ENCODE measurements at regions not wholly inside any gene's neighbourhood (a gene's known extent, or its start where the extent isn't known, plus 50 kb on each side); places are given as distances from the start of the nearest gene placed in this dataset.
"Not testable (repeated sequence)": the region's sequence is repeated elsewhere in the genome, so short reads cannot be mapped to it uniquely, and the experiment has no call there.

DNA sequence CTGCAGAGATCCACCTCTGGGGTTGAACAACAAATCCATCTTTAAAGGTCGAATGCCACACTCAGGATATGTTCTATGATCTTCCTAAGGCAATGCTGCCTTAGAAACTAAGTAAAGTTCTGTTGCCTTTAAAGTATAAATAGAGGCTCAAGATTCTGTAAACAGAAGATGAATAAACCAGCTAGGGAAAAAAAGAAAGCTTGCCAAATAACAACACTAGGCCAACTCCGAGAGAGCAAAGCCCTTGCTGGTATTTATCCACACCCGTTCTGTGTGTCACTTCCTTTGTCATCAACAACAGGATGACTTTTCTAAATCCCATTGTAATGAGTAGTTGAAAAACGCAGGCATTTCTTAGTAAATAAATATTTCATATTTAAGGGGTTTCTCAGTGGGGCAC is 330.0 kb upstream of the GLI3 start:
- peak; percentile 80 for DNase-seq (ENCODE audit: low spot score)

GRCh38 chr7:42561797-42562196 is 324.8 kb upstream of the GLI3 start:
- DNase-seq (ENCODE audit: low spot score): no peak

DNA sequence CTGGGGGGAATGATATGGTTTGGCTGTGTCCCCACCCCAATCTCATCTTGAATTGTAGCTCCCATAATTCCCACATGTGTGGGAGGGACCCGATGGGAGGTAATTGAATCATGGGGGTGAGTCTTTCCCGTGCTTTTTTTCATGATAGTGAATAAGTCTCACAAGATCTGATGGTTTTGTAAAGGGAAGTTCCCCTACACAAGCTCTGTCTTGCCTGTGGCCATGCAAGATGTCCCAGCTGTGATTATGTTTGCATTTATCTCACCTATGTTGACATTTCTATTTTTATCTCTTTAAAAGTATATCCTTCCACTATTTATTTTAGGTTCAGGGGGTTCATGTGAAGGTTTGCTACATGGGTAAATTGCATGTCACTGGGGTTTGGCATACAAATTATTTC is 323.9 kb upstream of the GLI3 start:
- no peak for DNase-seq (ENCODE audit: low spot score)

- DNase-seq (ENCODE audit: low spot score): not testable (repeated sequence)
Measured at GRCh38 chr7:42554932-42555331, 317.9 kb upstream of the GLI3 start.

GRCh38 chr7:42552227-42552626 is 315.2 kb upstream of the GLI3 start:
- DNase-seq (ENCODE audit: low spot score): no peak

- no peak for DNase-seq (ENCODE audit: low spot score)
Measured at GRCh38 chr7:42550706-42551470, 313.9 kb upstream of the GLI3 start.

GRCh38 chr7:42549866-42550485 is 313.0 kb upstream of the GLI3 start:
- no peak for DNase-seq (ENCODE audit: low spot score)

DNA sequence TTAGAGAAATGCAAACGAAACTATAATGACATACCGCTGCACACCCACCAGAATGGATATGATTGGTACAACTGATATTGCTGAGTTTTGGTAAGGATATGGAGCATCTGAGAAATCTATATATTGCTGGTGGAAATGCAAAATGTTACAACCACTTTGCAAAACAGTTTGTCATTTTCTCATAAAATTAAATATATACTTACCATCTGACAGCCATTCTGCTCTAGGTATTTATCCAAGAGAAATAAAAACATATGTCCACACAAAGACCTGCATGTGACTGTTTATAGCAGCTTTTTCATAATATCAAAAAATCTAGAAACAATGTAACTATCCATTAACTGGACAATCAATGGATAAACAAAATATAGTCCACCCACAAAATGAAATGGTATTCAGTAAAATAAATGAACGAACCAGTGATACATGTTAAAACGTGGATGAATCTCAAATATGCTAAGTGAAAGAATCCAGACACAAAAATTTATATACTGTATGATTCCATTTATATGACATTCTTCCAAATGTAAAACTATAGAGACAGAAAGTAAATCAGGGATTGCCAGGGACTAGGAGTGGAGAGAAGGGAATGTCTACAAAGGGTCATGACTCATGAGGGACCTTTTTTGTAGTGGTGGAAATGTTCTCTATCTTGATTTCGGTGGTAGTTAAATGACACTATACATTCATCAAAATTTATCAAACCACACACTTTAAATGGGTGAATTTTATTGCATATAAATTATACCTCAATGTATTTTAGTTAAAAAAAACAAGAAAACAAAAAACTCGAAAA is 312.0 kb upstream of the GLI3 start:
- no peak for DNase-seq (ENCODE audit: low spot score)

DNA sequence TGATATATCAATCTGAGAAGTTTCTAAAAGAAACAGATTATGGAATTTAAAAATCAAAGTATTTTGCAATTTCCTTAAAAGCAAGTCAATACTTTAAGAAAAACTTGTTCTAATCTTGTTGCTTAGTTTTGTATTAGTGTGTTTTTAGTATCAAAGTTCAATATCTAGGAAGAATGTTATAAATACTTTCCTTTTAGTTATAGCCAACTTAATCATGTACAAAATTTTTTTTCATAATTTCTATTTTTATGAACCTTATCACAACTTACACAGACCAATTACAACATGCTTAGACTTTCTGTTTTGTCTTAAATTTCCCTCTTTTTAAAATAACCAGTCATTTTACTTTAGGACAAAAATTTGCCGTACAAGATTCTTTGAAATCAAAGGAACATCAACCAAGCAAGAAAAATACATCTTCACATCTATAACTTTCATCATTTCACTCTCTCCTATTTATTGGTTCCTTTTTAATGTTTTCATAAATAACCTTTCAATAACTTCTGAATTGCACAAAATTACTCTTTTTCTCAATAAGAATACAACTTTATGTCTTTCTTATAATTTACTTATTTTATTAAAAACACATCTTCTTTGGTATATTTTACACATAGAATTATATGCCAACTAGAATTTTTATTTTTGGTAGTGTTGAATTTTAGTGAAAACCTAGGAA is 308.2 kb upstream of the GLI3 start:
- no peak for DNase-seq (ENCODE audit: low spot score)

DNA sequence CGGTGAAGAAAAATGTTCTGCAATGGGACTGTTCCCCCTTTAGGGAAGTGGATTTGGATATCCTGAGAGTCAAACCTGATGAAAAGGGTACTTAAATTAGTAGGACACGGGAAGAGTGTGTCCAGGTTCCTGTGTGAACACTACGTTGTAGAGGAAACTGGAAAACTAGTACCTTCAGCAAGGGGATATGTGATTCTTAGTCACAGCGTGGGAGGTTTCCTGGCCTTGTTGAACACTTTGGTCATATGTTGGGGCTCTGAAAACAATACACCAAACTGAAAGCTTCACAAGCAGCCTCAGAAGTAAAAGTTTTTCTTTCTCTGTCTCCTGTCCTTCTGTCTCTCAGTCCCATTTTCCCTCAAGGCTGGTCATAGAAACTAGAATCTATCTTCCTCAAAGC is 306.9 kb upstream of the GLI3 start:
- DNase-seq (ENCODE audit: low spot score): no peak

DNA sequence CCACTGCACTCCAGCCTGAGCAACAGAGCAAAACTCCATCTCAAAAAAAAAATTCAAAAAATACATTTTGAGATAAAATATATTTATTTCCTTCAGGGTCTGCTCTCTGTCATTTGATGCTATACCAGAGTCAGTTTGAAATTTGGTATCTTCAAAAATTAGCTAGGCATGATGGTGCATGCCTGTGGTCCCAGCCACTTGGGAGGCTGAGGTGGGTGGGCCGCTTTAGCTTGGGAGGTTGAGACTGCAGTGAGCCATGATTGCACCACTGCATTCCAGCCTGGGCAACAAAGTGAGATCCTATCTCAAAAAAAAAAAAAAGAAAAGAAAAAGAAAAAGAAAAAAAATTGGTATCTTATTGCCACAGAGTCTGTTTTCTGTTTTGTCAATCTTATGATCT is 305.4 kb upstream of the GLI3 start:
- DNase-seq (ENCODE audit: low spot score): not testable (repeated sequence)

- no peak for DNase-seq (ENCODE audit: low spot score)
Measured at GRCh38 chr7:42534441-42534840, 297.4 kb upstream of the GLI3 start.

GRCh38 chr7:42527004-42527403 is 290.0 kb upstream of the GLI3 start:
- DNase-seq (ENCODE audit: low spot score): no peak

GRCh38 chr7:42522227-42522991 is 285.4 kb upstream of the GLI3 start:
- DNase-seq (ENCODE audit: low spot score): no peak

DNA sequence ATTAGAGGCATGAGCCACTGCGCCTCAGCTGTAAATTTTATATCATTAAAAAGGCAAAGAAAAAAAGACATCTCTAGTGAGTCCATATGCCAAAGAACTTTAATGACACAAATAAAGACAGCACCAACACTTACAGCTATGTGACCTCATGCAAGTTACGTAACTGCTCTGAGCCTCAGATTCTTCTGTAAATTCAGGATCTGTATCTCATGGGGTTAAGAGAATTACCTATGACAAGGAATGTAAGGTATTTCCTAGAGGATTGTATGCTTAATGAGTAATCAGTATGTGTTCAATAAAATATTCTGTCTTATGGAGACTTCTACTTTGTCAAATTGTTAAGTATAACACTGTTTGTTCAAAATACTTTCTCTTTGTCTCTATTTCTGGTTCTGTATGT is 274.0 kb upstream of the GLI3 start:
- DNase-seq (ENCODE audit: low spot score): no peak

GRCh38 chr7:42506097-42506496 is 269.1 kb upstream of the GLI3 start:
- DNase-seq (ENCODE audit: low spot score): no peak

- DNase-seq (ENCODE audit: low spot score): peak; percentile 70
Measured at GRCh38 chr7:42502022-42502421, 265.0 kb upstream of the GLI3 start.

- no peak for DNase-seq (ENCODE audit: low spot score)
Measured at GRCh38 chr7:42495256-42495655, 258.2 kb upstream of the GLI3 start.

GRCh38 chr7:42494736-42495135 is 257.7 kb upstream of the GLI3 start:
- DNase-seq (ENCODE audit: low spot score): no peak

- DNase-seq (ENCODE audit: low spot score): no peak
Measured at GRCh38 chr7:42494199-42494710, 257.2 kb upstream of the GLI3 start.

GRCh38 chr7:42493436-42494198 is 256.6 kb upstream of the GLI3 start:
- DNase-seq (ENCODE audit: low spot score): peak; percentile 34

Data from kidney capillary endothelial cell (primary cell).